Astrocyte of the spinal cord (primary cell): ENCODE measurements at regions not wholly inside any gene's neighbourhood (a gene's known extent, or its start where the extent isn't known, plus 50 kb on each side); places are given as distances from the start of the nearest gene placed in this dataset.

ENCODE experiments used
- DNase-seq: peaks from one replicate; pipeline ENCODE4 v3.0.0; 2011; ENCODE audit warnings: low read depth, low spot score
- H3K4me3 ChIP-seq: 2 replicates; pipeline ENCODE4 v1.5.1; 2011; ENCODE audit warnings: low read depth, mild to moderate bottlenecking, low read length, moderate library complexity
- CTCF ChIP-seq: IDR thresholded peaks from 2 replicates; pipeline ENCODE4 v1.5.1; 2012; ENCODE audit warnings: low read depth, mild to moderate bottlenecking, low read length, inconsistent platforms
- in situ Hi-C: cut with HindIII; loops from 2 replicates; pipeline ENCODE4 v1.10.0; 2017; ENCODE audit warnings: low sequenced_read_pairs

DNA sequence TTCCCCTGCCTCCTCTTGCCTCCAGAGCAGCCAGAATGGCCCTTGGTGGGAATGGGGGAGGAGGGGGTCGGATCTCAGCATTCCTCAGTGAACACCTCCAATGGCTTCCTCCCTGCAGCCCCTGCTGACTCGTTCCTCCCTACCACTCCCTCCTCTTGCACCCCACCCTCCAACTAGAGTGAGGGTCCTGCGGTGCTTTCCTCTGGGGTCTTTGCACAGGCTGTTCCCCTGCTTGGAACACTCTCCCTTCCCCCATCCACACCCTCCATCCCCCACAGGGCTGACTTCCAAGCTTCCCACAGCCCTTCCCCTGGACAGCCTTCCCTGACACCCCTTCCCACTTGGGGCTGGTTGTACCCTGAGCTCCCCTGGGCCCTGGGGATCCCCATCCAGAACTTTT lies 70.4 kb upstream of the NEK6 start:
- no peak overlapping the region for H3K4me3 ChIP-seq
- TF ChIP-seq CTCF: no peak
- DNase-seq: no peak
- in situ Hi-C loops: no loop called here

GRCh38 chr9:124188331-124189110 lies 69.2 kb upstream of the NEK6 start:
- no peak for TF ChIP-seq CTCF
- in situ Hi-C loops: no loop called here
- H3K4me3 ChIP-seq: no peak overlapping the region
- no peak for DNase-seq

GRCh38 chr9:124190761-124191160 lies 67.0 kb upstream of the NEK6 start:
- H3K4me3 ChIP-seq: no peak overlapping the region
- in situ Hi-C loops: no loop called here
- no peak for TF ChIP-seq CTCF
- no peak for DNase-seq

GRCh38 chr9:124191691-124192395 lies 65.9 kb upstream of the NEK6 start:
- H3K4me3 ChIP-seq: no peak overlapping the region
- TF ChIP-seq CTCF: no peak
- in situ Hi-C loops: no loop called here
- no peak for DNase-seq

DNA sequence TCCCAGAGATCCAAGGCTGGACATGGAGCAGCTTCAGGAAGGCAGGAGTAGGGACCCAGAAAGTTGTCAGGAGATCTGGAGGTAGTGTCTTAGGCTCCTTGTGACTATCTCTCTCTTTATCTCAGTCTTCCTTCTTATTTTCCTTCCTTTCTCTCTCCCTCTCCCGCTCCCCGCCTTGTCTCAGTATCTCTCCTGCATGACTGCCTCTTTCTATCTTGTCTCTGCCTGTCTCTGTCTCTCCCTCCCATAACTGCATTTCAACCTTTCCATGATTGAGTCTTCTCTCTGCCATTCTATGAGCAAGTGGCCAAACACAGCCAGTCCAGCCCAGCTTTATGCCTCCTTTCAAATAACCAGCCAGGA lies 61.0 kb upstream of the NEK6 start:
- in situ Hi-C loops: no loop called here
- H3K4me3 ChIP-seq: no peak overlapping the region
- no peak for DNase-seq
- no peak for TF ChIP-seq CTCF

GRCh38 chr9:124197177-124198095 lies 60.3 kb upstream of the NEK6 start:
- no peak overlapping the region for H3K4me3 ChIP-seq
- no peak for DNase-seq
- in situ Hi-C loops: no loop called here

More at GRCh38 chr9:124197177-124198095, 60.3 kb upstream of the NEK6 start:
- no peak for TF ChIP-seq CTCF
